ENCODE measurements at regions not wholly inside any gene's neighbourhood (a gene's known extent, or its start where the extent isn't known, plus 50 kb on each side); places are given as distances from the start of the nearest gene placed in this dataset.

GRCh38 chr2:39948016-39948719, 169.1 kb upstream of the THUMPD2 start:
- TF ChIP-seq CTCF (IDR thresholded peaks at IDR 0.05) (no peak), POLR2A (IDR thresholded peaks at IDR 0.05) (no peak)
